ENCODE measurements at regions not wholly inside any gene's neighbourhood (a gene's known extent, or its start where the extent isn't known, plus 50 kb on each side); places are given as distances from the start of the nearest gene placed in this dataset.
"Not testable (repeated sequence)": the region's sequence is repeated elsewhere in the genome, so short reads cannot be mapped to it uniquely, and the experiment has no call there.

DNA sequence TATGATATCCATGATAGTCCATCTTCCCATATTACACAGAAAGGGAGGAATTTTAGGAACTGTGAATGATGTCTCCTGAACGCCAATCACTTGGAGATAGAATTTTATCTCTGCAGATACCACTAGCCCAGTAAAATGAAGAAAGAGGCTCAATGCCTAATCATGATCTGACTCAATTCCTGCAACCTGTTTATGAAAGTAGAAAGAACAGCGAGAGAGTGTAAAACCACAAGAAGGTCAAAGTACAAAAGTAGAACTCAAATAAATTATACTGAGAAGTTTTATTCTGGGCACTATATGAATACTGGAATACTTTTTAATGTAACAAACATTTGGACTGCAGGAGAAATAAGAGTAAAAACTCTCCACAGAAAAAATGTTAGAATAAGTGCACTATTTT is 892.1 kb upstream of the DDX18 start:
- no peak for DNase-seq (ENCODE audit: low spot score)

DNA sequence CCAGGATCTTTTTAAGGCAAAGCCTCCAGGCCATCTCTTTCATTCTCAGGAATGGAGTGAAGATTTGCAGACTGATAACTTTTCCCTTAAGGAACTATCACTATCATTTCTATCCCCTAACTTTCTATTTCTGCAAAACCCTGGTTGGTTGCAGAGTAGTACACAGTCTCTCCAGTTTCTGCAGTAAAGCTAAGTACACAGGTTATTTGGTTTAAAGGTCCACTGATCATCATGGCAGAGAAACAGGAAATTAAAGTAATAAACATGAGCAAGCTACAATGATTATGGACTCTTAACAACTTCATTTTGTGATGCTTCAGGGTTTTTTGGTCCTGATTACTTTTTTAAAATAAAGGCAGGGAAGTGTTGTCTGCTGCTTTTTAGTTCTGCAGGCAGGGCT is 890.0 kb upstream of the DDX18 start:
- DNase-seq (ENCODE audit: low spot score), result no peak

DNA sequence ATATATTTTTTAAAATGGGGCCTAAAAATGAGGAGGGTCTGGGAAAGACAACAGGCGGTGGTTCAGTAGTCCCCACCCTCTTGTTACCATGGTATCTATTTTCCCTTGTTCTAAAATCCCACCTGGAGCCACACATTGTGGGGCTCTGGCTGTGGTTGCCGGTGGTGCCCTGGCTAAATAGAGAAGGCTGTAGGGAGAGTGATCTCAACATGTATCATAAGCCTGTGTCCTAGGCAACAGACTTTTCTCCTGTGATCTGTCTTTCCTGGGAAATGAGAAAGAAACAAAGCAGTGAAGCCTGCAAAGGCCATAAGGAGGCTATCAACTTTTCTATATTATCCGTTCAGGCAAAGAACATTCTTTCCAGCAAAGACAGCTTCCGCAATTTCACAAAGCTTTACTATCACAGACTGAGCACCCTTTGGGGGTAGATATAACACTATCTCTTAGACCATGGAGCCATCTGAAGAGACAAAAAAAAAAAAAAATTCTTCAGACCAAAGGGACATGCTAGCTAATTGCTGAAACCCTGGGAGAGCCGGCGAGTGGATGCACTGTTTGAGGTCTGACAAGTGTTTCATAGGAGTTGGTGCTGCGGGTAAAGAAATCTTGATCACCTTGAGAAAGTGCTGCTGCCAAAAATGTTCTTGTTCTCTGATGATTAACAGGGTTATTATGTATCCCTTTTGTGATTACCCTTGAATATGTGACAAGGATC is 879.2 kb upstream of the DDX18 start:
- DNase-seq (ENCODE audit: low spot score), result no peak

DNA sequence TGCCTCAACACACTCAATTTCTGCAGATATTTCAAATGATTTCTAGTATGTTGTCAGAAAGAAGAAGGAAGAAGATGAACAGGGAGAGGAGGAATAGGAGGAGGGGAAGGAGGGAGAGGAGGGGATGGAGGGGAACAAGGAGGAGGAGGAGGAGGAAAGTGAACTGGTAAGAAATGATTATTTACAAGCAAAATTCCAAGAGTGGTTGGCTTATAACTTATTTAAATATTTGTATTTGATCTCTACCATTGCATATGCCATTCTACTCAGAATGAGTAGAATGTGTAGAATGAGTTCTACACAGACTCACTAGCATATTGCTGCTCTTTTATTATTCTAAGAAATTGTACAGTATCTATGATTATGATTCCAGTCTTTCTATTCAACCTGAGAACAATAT is 866.2 kb upstream of the DDX18 start:
- no peak for DNase-seq (ENCODE audit: low spot score)

DNA sequence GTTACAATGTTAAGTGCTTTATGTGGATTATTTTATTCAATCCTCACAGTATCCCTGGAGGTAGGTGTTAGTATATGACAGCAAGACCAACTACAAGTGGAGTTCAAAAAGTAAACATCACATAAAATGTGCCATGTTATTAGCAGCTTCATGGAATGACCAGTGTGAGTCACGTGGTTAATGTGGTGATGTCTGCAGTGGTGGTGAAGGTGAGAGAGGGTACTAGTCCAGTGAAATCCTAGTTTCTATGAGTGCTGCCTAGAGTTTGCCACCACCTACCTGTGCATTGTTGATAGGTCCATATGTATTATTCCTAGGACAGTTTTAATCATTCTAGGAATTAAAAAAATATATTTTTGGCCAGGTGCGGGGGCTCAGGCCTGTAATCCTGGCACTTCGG is 865.2 kb upstream of the DDX18 start:
- no peak for DNase-seq (ENCODE audit: low spot score)

DNA sequence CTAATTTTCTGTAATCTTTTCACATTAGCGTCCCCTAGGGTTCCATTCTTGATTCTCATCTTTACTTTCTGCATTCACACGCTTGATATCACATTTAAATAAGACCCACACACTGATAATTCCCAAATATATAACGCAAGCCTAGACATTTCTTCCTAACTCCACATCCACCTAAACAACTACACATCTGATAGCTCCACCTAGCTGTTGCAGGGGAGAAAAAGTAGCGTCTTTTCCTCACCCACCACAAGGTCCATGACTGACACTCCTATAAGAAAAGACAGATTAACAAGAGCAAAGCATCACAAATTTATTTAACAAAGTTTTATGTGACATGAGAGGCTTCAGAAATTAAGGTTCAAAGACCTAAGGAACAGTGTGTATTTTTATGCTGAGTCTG is 862.2 kb upstream of the DDX18 start:
- DNase-seq (ENCODE audit: low spot score), result no peak

DNA sequence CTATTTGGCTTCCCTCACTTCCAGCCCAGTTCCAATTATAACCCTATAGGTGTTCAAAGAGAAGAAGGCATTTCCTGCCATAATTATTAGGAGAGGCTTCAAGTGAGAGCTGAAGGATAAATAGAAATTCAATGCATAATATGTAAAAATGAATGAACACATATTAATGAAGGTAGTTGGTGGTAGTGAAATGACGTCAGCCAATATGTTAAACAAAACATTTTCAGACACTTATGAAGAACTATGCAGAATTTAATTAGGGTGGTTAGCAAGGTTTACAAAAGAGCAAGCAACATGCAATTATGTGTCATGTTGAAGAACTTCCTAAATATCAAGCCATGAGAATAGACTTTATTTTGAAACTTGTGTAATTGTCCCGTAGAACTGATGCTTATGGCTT is 858.8 kb upstream of the DDX18 start:
- DNase-seq (ENCODE audit: low spot score), result no peak

DNA sequence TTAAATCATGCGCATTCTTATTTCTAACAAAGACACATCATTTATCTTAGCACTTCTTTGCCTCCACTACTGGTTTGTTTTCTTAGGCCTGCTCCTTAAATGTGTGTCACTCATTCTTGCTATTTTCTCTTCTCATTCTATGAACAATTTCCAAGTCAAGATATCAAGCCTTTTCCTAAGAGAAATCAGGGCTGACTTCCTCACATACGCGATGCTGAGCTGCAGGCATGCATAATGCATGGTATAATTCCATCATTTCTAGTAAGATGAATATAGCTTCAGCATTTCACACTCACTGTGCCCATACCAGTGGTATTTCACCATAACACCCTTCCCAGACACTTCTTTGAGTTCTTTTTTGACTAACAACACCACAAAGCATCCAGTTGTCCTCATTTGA is 838.9 kb upstream of the DDX18 start:
- no peak for DNase-seq (ENCODE audit: low spot score)

DNA sequence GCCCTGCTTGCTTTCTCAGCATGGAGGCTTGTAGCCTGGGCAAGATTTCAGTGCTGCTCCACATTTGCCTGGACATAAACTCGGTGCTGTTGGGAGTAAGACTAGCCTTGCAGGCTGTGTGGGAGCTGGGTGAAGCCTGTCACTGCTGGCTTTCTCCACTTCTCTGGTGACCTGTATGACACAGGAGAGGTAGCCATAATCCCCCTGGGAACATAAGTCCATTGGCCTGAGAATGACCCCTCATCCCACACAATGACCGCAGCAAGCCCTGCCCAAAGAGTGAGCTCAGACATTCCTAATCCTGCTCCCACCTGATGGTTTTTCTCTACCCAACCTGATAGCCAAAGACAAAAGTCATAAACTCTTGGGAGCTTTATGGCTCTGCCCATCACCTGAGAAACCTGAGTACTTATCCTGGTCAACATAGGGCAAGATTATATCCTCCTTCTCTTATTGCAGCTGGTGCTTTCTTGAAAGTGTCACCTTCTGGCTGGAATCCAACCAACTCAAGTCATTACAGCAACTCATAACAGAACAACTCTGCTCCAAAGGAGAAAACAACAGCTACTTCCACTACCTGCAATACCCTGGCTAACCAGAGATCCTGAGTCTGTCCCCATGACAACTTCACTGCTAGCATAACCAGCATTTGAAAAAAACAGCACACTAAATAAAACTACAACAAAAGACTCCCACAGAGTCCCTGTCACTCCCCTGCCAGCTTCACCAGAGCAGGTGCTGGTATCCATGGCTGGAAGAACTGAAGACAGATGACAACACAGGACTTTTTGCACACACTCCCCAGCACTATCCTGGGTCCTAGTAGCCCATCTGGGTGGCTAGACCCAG is 834.4 kb upstream of the DDX18 start:
- DNase-seq (ENCODE audit: low spot score), result no peak

DNA sequence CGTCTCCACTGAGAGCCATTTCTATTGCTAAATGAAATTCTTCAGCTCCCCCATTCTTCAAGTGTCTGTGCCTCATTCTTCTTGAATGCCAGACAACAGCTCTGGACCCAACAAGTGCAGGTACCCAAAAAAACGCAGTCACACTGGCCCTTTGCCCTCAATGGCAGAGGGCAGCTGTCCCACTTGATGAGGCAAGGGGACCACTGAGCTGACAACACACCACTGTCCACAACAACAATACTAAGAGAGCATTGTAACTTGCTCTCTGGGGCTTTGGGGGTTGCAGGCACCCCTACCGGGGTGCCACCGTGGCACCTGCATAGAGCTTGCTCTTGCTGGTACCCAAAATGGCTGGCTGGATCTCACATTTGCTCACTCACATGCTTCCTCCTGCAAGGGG is 827.0 kb upstream of the DDX18 start:
- no peak for DNase-seq (ENCODE audit: low spot score)

DNA sequence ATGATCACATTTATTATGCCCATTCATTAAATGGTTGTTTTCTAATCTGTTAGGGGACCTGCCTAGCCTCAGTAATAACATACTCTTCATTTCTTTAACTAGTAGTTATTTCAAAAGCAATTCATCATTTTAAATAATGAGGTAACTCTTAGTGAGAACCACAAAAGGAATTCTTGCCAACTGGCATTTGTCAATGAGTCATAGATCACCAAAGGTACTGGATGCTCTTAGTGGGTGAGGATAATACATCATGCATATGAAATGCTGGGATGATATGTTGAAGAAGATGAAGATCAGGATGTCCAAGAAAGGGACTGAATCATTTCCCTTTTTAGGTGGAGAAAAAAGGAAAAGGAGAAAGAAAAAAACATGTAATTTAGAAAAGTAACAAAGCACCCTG is 826.2 kb upstream of the DDX18 start:
- peak; percentile 16 for DNase-seq (ENCODE audit: low spot score)

DNA sequence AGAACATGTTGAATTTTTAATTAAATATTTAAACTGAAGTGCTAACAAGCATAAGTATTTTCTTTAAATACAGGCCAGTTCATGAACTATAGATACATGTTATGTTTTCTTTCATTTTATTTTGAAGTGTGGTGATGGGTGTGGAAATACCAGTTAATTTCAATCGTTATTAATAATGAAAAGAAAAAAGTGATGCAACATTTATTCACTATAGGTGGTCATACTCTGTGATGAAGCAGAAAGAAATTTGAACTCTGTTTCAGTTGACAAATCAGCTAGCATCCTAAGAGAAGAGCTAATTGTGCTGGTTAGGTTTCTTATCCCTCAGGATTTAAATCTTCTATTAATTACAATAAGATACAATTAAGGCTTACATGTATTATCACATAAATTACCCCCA is 795.1 kb upstream of the DDX18 start:
- DNase-seq (ENCODE audit: low spot score), result no peak

DNA sequence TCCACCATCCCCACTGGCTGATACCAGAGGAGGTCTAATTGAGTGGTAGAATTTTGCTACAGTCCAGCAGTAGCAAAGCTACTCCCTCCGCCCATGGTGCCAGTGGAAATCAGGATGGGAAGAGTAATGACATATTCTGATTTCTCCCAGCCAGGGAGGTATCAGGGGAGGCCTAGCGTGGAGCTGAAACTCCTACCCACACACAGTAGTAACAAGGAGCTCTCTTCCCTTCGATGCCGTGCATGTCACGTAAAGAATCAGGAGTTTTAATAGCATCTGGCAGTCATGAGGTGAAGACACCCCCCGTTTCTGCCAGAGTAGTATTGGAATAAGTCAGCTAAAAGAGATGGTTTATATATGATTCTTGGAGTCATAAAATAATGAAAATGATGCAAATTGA is 786.8 kb upstream of the DDX18 start:
- DNase-seq (ENCODE audit: low spot score), result no peak

DNA sequence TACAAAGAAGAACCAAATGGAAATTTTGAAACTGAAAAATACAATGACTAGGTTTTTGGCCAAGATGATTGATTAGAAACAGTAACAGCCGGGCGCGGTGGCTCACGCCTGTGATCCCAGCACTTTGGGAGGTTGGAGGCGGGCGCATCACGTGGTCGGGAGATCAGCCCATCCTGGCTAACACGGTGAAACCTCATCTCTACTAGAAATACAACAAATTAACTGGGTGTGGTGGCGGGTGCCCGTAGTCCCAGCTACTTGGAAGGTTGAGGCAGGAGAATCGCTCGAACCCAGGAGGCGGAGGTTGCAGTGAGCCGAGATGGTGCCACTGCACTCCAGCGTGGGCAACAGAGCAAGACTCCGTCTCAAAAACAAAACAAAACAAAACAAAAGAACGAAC is 785.8 kb upstream of the DDX18 start:
- not testable (repeated sequence) for DNase-seq (ENCODE audit: low spot score)

DNA sequence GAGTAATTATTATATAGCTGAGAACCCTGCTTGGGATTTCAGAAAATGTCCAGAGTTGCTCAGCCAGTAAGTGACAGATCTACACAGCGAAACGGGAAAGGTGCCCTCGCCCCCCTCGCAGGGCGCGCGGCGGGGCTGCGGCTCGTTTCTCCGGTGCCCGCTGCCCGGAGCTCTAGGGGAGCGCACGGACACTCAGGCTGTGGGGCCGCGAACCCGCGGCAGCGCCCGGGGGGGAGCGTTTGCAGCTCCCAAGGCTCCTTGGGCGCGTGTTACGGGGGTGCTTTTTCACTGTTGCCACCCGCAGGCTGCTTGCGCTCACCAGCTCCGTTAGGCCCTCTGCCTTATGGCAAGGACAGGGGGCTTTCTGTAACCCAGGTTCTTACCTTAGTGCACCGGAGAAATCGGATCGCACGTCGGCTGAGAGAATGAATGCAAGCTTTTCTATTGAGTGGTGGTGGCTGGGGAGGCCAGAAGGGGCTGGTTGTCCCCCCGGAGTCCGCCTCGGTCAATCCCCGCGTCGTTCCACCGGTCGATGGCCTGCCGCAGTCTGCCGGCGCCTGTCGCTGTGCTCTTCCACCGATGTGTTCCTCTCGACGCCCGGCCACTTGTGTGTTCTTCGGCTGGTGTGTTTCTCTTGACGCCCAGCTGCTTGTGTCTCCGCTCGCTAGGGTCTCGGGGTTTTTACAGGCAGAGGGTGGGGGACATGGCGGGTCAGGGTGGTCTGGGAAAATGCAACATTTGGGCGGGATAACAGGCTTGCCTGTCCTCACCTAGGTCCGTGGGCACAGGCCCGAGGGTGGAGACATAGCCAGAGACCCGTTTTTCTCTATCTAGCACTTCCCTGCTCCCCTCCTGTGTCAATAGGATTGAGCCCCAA is 758.8 kb upstream of the DDX18 start:
- DNase-seq (ENCODE audit: low spot score), result no peak

DNA sequence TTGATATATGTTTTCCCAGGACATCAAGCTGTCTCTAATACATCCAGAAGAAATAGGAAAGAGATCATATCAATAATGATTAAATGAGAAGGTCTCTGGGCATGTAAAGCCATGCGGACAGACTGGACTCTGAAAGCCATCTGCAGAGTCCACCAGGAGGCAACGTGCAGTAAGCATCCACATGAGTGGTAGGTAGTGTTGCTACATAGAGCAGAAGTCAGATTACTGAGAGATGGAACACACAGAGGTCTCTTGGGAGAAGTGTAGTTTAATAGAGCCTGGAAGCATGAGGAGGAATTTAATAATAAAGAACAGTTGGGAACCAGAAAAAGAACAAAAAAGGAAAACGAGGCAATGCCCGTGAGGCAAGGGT is 758.1 kb upstream of the DDX18 start:
- DNase-seq (ENCODE audit: low spot score), result no peak

DNA sequence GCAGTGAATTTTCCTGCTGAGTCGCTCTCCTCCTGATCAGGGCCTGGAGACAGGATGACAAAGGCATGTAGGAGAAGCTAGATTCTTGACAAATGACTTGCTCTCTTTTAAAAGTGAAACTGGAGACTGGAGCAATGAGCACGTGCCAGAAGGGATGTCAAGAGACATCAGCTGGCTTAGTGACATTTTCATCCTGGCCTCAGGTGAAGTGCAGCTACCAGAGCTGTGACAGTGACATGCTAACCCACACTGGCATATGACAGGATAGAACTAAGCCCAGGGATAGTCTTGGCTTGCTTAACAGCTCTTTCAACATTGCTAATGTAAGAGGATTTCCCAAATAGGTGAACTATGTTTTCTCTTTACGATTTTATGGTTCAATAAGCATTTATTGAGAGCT is 757.5 kb upstream of the DDX18 start:
- no peak for DNase-seq (ENCODE audit: low spot score)

DNA sequence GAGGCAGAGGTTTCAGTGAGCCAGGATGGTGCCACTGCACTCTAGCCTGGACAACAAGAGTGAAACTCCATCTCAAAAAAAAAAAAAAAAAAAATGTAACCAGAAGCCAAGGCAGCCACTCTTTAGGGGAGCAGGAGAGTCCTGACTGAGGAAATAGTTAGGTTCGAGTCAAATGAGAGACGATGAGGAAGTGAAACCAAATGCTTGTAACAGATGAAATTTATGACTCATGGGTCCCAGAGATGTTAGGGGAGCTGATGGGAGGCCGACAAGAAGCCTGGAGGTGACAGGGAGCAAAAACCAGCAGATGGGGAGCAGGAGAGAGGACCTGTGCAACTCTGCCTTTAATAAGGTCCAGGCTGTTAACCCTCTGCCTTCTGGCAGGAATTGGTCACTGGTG is 756.1 kb upstream of the DDX18 start:
- peak; percentile 15 for DNase-seq (ENCODE audit: low spot score)

DNA sequence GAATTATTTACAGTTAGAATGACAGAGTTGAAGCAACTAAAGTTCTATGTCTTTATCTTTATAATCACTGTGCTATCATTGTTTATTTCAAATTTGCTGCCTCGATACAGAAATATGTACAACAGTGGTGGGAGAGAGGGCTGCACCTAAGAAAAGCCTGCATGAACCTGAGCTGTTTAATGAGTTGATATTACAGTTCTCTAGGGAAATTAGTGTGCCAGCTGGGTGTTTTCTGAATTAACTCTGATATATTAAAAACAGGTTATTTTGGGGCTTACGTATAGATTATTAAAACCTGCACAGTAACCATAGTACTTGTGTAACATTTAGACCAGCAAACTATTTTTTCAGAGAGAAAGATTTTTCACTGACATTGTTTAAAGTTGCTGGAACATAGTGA is 750.5 kb upstream of the DDX18 start:
- no peak for DNase-seq (ENCODE audit: low spot score)

DNA sequence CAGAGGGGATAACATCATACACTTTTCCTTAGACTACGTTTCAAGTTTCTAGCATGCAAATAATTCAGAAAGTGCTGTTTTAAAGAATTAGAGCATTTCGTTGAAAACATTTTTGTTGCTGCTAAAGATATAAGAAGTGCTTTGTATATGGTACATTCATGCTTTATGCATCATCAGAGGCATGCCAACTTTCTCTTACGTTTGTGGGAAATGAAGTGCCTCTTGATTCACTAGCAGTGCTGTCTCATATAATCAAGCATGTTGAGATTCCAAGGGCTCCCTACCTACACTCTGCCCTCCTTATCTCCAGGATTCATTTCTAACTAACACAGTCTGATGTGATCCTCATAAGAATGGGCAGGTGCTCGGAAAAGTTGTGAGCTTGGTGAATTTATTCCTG is 748.6 kb upstream of the DDX18 start:
- no peak for DNase-seq (ENCODE audit: low spot score)

DNA sequence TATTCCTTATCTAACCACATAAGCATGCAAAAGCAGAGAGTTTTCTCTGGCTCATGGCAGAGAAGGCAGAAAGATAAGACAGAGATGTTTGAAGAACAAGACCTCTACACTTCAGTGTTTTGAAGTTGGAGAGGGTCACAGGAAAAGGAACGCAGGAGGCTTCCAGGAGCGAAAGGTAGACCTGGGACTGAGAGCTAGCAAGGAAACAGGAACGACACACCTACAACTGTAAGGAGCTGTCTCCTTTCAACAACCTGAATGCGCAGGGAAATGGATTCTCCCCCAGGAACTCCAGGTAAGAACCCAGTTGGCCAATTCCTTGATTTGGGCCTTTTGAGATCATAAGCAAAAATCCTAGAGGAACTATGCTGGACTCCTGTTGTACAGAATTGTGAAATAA is 746.6 kb upstream of the DDX18 start:
- DNase-seq (ENCODE audit: low spot score), result no peak

DNA sequence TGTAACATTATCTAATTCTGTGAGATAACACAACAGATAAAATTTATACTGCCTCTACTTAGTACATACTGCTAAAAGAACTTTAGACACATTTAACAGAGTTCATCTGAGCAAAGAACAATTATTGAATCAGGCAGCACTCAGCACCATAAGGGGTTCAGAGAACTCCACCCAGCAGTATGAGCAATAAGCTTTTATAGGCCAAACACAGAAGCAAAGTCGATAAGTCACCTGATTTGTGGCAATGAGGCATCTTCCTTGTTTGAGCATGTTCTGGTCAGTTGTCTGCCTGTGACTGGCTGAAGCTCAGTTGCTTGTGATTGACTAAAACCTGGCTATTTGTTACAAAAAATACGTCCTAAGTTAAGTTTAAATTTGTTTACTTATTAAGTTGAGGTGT is 746.1 kb upstream of the DDX18 start:
- DNase-seq (ENCODE audit: low spot score), result no peak
